Central memory CD8-positive, alpha-beta T cell (primary cell): ENCODE measurements at regions not wholly inside any gene's neighbourhood (a gene's known extent, or its start where the extent isn't known, plus 50 kb on each side); places are given as distances from the start of the nearest gene placed in this dataset.
"Not testable (repeated sequence)": the region's sequence is repeated elsewhere in the genome, so short reads cannot be mapped to it uniquely, and the experiment has no call there.

Experiments
- ATAC-seq: fragments of 150-1000 bp; cut with Tn5 transposase; replicated peaks from 2 replicates; pipeline ENCODE4 v1.10.0; 2022; ENCODE audit warnings: mild to moderate bottlenecking, moderate FRiP score, moderate number of reproducible peaks; ENCODE audit not compliant: poor library complexity, severe bottlenecking; ENCODE audit errors: extremely low read depth
- DNase-seq, 2 donors: peaks; one replicate each; pipeline ENCODE4 v3.0.0; 2021; ENCODE audit warnings: low spot score in 2 of 2
- H3K27ac Mint-ChIP-seq: one replicate; pipeline ENCODE4 v1.8.0; 2022; ENCODE audit warnings: low read depth, mild to moderate bottlenecking, moderate library complexity, mixed read lengths
- H3K27me3 Mint-ChIP-seq: one replicate; pipeline ENCODE4 v1.8.0; 2022; ENCODE audit warnings: mixed read lengths
- H3K36me3 Mint-ChIP-seq: one replicate; pipeline ENCODE4 v1.8.0; 2022; ENCODE audit warnings: mild to moderate bottlenecking, moderate library complexity, mixed read lengths; ENCODE audit not compliant: insufficient read depth
- H3K4me1 Mint-ChIP-seq: one replicate; pipeline ENCODE4 v1.8.0; 2022; ENCODE audit warnings: mixed read lengths
- H3K4me3 Mint-ChIP-seq: one replicate; pipeline ENCODE4 v1.8.0; 2022; ENCODE audit warnings: mild to moderate bottlenecking, moderate library complexity, mixed read lengths
- H3K9me3 Mint-ChIP-seq: one replicate; pipeline ENCODE4 v1.8.0; 2022; ENCODE audit warnings: mixed read lengths

DNA sequence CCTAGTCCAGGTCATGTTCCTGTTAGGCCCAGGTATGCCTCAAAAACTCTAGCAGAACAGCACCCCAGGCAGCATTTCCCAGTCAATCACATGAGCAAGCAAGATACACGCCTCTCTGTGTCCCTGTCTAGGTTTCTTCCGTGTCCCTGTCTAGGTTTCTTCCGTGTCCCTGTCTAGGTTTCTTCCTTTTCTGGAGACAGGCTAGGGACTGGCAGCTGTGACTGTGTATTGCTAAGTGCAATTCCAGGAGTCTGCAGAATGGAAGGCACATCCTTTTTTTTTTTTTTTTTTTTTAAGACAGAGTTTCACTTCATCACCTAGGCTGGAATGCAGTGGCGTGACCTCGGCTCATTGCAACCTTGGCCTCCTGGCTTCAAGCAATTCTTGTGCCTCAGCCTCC, 77.6 kb downstream of the SETD4 start:
- ATAC-seq (no peak), DNase-seq (no peak)
- H3K4me1 Mint-ChIP-seq = no peaks in the 10 kb centered on the region
- H3K36me3 Mint-ChIP-seq = no peaks in the 10 kb centered on the region
- no peak overlapping the region for H3K4me3 Mint-ChIP-seq
- H3K27ac Mint-ChIP-seq = no peak overlapping the region
- no peaks in the 10 kb centered on the region for H3K9me3 Mint-ChIP-seq
- peaks cover 79% of the 10 kb centered on the region for H3K27me3 Mint-ChIP-seq

GRCh38 chr21:35981514-35982070, 78.7 kb downstream of the SETD4 start:
- Mint-ChIP-seq H3K27ac (no peak overlapping the region), H3K27me3 (peaks cover 89% of the 10 kb centered on the region), H3K9me3 (no peaks in the 10 kb centered on the region), H3K4me3 (no peak overlapping the region), H3K36me3 (no peaks in the 10 kb centered on the region), H3K4me1 (no peaks in the 10 kb centered on the region)
- ATAC-seq = no peak
- no peak for DNase-seq

GRCh38 chr21:35980821-35981220, 79.5 kb downstream of the SETD4 start:
- Mint-ChIP-seq H3K4me3 (no peak overlapping the region), H3K4me1 (no peaks in the 10 kb centered on the region), H3K27me3 (peaks cover 82% of the 10 kb centered on the region), H3K27ac (no peak overlapping the region), H3K9me3 (no peaks in the 10 kb centered on the region), H3K36me3 (no peaks in the 10 kb centered on the region)
- no peak for DNase-seq
- no peak for ATAC-seq

- DNase-seq, H3K9me3 Mint-ChIP-seq, H3K27ac Mint-ChIP-seq, H3K4me1 Mint-ChIP-seq, H3K36me3 Mint-ChIP-seq, H3K4me3 Mint-ChIP-seq, ATAC-seq: not testable (repeated sequence)
- peaks cover 56% of the 10 kb centered on the region for H3K27me3 Mint-ChIP-seq
These were observed 82.5 kb downstream of the SETD4 start for GRCh38 chr21:35977860-35978259.

DNA sequence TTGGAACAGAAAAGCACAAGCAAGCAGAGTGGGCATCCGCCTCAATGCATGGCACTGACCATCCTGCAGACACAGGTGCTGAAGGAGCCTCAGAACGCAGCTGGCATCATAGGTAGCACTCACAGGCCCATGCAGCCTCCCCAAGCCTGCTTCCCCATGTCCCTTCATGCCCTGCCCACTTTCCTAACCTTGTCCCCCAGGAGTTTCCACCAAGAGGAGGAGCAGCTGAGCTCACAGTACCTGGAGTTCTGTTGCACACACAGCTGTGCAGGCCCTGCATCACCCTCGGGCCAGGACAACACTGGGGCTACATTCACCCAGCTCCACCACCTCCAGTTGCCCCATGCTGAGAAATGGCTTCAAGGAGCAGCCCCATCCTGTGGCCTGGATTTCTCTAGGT, 83.4 kb downstream of the SETD4 start:
- Mint-ChIP-seq H3K4me1 (no peaks in the 10 kb centered on the region), H3K27me3 (peaks cover 53% of the 10 kb centered on the region), H3K36me3 (no peaks in the 10 kb centered on the region), H3K27ac (no peak overlapping the region), H3K9me3 (no peaks in the 10 kb centered on the region), H3K4me3 (no peak overlapping the region)
- DNase-seq (no peak), ATAC-seq (no peak)

DNA sequence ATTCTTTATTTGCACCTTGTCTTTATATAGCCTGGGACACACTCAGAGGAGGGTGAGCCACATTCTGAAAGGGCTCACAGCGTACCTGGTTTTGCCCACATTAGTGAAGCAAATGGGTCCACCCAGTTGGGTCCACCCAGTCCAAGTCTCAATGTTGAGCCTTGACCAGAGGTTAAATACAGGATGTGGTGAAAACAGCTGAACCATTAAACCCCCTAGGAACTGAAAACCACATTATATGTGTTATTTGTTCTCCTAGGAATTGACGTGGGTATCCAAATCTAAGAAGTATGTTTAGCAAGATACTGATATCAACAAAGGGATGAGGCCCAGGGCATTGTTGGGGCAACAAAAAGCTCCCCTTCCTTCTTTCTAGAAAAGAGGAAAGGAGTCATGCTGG, 83.8 kb downstream of the SETD4 start:
- no peak for DNase-seq

DNA sequence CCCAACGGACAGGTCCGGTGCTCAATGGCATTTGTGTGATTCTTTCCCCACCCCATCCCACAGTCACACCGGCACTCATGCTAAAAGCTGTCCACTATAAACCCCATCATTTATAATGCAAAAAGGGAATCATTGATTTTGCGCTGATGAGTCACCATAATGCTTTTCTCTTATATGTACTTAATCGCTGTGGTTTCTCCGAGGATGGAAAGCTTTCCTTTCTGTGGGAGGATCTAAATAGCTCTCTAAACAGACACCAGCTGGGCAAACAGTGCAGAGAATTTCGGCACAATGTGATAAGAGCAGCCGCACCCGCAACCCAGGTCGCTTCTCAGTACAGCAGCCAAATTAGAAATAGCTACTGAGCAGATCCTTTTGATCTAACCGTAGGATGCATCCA, 85.6 kb downstream of the SETD4 start:
- Mint-ChIP-seq H3K4me3 (no peak overlapping the region), H3K4me1 (no peaks in the 10 kb centered on the region), H3K36me3 (no peaks in the 10 kb centered on the region), H3K27ac (no peak overlapping the region), H3K9me3 (no peaks in the 10 kb centered on the region), H3K27me3 (peaks cover 52% of the 10 kb centered on the region)
- DNase-seq (no peak), ATAC-seq (no peak)

More for the DNA sequence above, 83.8 kb downstream of the SETD4 start:
- no peaks in the 10 kb centered on the region for H3K36me3 Mint-ChIP-seq
- no peaks in the 10 kb centered on the region for H3K9me3 Mint-ChIP-seq
- no peak overlapping the region for H3K27ac Mint-ChIP-seq
- ATAC-seq = no peak
- no peak overlapping the region for H3K4me3 Mint-ChIP-seq
- no peaks in the 10 kb centered on the region for H3K4me1 Mint-ChIP-seq
- peaks cover 49% of the 10 kb centered on the region for H3K27me3 Mint-ChIP-seq

- Mint-ChIP-seq H3K4me3 (no peak overlapping the region), H3K4me1 (no peaks in the 10 kb centered on the region), H3K36me3 (no peaks in the 10 kb centered on the region), H3K27ac (no peak overlapping the region), H3K27me3 (peaks cover 27% of the 10 kb centered on the region), H3K9me3 (no peaks in the 10 kb centered on the region)
- DNase-seq (no peak), ATAC-seq (no peak)
These were observed 88.5 kb downstream of the SETD4 start for GRCh38 chr21:35971824-35972223.

- Mint-ChIP-seq H3K27me3 (peaks cover 36% of the 10 kb centered on the region), H3K27ac (no peak overlapping the region), H3K4me1 (no peaks in the 10 kb centered on the region), H3K36me3 (no peaks in the 10 kb centered on the region), H3K4me3 (no peak overlapping the region), H3K9me3 (no peaks in the 10 kb centered on the region)
- ATAC-seq (no peak), DNase-seq (no peak)
These were observed 91.0 kb downstream of the SETD4 start for GRCh38 chr21:35969281-35969680.

- DNase-seq (no peak), ATAC-seq (no peak)
- Mint-ChIP-seq H3K36me3 (no peaks in the 10 kb centered on the region), H3K4me3 (no peak overlapping the region), H3K27me3 (peaks cover 42% of the 10 kb centered on the region), H3K27ac (no peak overlapping the region), H3K4me1 (no peaks in the 10 kb centered on the region), H3K9me3 (no peaks in the 10 kb centered on the region)
These were observed 91.8 kb downstream of the SETD4 start for GRCh38 chr21:35968564-35968963.

DNA sequence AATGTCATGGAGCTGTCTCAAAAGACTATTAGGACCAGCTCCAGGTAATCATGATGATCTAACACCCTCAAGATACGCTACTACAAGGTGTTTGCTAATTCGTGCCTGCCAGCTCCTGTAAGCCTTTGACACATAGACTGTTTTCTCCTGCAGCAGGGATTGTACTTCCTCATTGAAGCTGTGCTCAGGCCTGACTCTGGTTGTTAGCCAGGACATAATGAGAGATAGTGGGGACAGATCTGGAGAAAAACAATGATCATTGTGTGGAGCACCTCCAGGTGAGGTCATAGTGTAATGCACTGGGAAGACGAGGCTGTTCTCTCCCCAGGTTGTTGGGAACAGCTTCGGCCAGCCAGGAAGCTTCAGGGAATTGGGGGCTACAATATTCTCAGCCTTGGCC, 94.6 kb downstream of the SETD4 start:
- H3K27me3 Mint-ChIP-seq = peaks cover 51% of the 10 kb centered on the region
- ATAC-seq = no peak
- no peak for DNase-seq

GRCh38 chr21:35963920-35964451, 96.3 kb downstream of the SETD4 start:
- Mint-ChIP-seq H3K9me3 (no peaks in the 10 kb centered on the region), H3K36me3 (no peaks in the 10 kb centered on the region), H3K4me1 (peaks cover 5% of the 10 kb centered on the region), H3K27ac (no peak overlapping the region), H3K27me3 (peaks cover 63% of the 10 kb centered on the region), H3K4me3 (no peak overlapping the region)
- DNase-seq = no peak
- no peak for ATAC-seq

More for the DNA sequence above, 94.6 kb downstream of the SETD4 start:
- no peaks in the 10 kb centered on the region for H3K36me3 Mint-ChIP-seq
- no peak overlapping the region for H3K4me3 Mint-ChIP-seq
- no peaks in the 10 kb centered on the region for H3K9me3 Mint-ChIP-seq
- H3K27ac Mint-ChIP-seq = no peak overlapping the region
- peaks cover 5% of the 10 kb centered on the region for H3K4me1 Mint-ChIP-seq

DNA sequence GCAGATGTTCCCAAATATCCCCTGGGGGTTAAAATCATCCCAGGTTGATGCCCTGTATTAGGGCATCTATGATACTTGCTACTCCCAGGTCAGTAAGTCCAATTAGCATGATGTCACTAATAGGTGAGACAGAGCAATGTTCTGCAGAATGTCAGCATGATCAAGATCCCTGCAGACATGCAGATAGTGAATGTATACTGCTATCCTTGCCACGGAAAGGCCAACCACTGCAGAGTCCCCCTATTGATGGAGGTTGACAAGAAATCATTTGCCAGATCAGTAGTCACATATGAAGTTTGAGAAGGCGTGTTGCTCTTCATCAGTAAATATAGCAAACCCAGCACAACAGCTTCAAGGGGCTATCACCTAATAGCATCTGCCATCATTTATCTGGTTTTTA, 97.4 kb downstream of the SETD4 start:
- H3K4me1 Mint-ChIP-seq = peaks cover 5% of the 10 kb centered on the region
- ATAC-seq = no peak

More for the DNA sequence above, 97.4 kb downstream of the SETD4 start:
- peaks cover 3% of the 10 kb centered on the region for H3K9me3 Mint-ChIP-seq
- no peak overlapping the region for H3K4me3 Mint-ChIP-seq
- H3K36me3 Mint-ChIP-seq = no peaks in the 10 kb centered on the region
- no peak for DNase-seq
- H3K27ac Mint-ChIP-seq = no peak overlapping the region
- H3K27me3 Mint-ChIP-seq = peaks cover 70% of the 10 kb centered on the region
